ENCODE measurements at regions not wholly inside any gene's neighbourhood (a gene's known extent, or its start where the extent isn't known, plus 50 kb on each side); places are given as distances from the start of the nearest gene placed in this dataset.

DNA sequence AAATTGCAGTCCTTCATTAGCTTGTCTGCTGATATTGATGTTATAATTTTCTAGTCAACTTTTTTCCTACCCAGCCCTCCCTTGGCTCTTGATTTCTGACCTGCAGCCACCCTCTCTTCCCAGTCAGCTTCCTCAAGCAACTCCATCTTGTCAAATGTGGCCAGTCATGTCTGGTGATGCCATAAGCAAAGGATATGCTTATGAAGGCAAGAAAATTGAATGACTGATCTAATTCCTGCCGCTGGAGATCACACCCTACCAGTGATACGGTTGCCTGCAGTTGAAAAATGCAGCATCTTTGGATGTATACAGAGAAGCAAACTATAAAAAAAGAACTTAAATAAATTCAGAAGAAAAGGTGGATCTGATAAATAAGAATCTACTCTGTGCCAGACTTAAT lies 297.1 kb upstream of the DAB1 start:
- in situ Hi-C loops (cut with HindIII; ENCODE audit: low pct_ligation_motif_present, low pct_unique_long_range_greater_than_20kb, low sequenced_read_pairs), result no loop called here
- DNase-seq, result no peak

DNA sequence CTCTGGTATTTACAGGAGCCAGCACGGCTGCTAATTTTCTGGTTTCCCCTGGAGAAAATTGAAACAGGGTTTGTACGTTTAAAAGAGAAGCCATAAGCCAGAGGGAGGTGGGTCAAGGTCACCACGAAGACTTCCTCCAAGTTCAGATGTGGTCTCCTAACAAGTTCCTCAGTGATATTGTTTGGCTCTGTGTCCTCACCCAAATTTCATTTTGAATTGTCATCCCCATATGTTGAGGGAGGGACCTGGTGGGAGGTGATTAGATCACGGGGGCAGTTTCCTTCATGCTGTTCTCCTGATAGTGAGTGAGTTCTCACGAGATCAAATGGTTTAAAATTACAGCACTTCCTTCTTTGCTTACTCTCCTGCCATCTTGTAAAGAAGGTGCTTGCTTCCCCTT lies 295.4 kb upstream of the DAB1 start:
- no peak for DNase-seq
- in situ Hi-C loops (cut with HindIII; ENCODE audit: low pct_ligation_motif_present, low pct_unique_long_range_greater_than_20kb, low sequenced_read_pairs), result no loop called here

DNA sequence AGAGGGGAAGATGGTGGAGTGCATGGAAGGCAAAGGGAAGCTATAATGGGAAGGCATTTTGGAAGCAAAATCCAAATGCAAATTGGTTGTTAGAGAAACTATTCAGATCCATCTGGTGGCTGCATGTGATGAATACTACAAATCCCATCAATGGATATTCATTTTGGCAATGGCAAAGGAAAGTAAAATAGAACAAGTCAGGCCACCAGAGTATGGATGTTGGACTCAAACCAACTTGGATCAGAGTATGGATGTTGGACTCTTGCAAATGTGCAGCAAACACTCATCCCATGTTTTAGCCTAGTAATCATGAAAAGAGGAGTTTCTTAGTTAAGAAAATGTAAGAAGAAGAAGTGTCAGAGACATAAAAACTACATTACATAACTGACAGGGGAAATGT lies 289.6 kb upstream of the DAB1 start:
- no peak for DNase-seq
- in situ Hi-C loops (cut with HindIII; ENCODE audit: low pct_ligation_motif_present, low pct_unique_long_range_greater_than_20kb, low sequenced_read_pairs), result no loop called here

DNA sequence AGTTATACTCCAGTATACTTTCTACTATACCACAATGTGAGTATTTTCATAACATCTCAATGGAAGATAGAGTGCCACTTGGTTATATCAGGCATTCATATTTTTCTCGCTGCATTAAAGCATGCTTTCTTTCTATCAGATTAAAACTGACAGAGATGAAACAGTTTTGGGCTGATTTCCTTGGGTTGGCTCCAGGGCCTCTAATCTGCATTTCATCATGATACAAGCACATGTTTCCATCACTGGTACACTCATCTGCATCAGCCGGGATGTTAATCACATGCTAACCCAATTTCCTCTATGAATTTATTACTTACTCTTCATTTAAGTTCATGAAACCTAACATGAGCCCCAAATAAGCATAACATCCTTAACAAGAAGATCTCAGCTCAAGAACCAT lies 289.0 kb upstream of the DAB1 start:
- no peak for DNase-seq
- in situ Hi-C loops (cut with HindIII; ENCODE audit: low pct_ligation_motif_present, low pct_unique_long_range_greater_than_20kb, low sequenced_read_pairs), result no loop called here

GRCh38 chr1:57711326-57711725 lies 287.5 kb upstream of the DAB1 start:
- in situ Hi-C loops (cut with HindIII; ENCODE audit: low pct_ligation_motif_present, low pct_unique_long_range_greater_than_20kb, low sequenced_read_pairs), result no loop called here
- no peak for DNase-seq

- DNase-seq, result no peak
- in situ Hi-C loops (cut with HindIII; ENCODE audit: low pct_ligation_motif_present, low pct_unique_long_range_greater_than_20kb, low sequenced_read_pairs), result no loop called here
Observed at GRCh38 chr1:57707631-57708030, 283.8 kb upstream of the DAB1 start.

- in situ Hi-C loops (cut with HindIII; ENCODE audit: low pct_ligation_motif_present, low pct_unique_long_range_greater_than_20kb, low sequenced_read_pairs), result no loop called here
- DNase-seq, result no peak
Observed at GRCh38 chr1:57704811-57705210, 281.0 kb upstream of the DAB1 start.

- no peak for DNase-seq
- in situ Hi-C loops (cut with HindIII; ENCODE audit: low pct_ligation_motif_present, low pct_unique_long_range_greater_than_20kb, low sequenced_read_pairs), result no loop called here
Observed at GRCh38 chr1:57704231-57704630, 280.4 kb upstream of the DAB1 start.

DNA sequence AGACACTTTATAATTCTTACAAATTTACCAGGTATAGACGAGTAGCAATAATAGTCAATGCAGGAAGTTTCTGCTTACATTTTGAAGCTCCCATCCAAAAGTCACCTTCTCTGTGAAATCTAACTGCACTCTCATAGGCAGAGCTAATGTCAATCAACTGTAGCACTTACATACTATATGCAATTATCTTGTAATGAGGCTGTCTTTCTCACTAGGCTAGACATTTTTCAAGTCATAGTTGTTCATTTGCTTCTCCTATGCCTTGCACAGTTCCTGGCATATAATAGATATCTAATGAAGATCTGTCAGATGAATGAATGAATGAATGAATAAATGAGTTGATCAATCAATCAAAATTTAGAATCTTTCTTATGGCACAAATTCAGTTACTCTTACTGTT lies 273.0 kb upstream of the DAB1 start:
- no peak for DNase-seq
- in situ Hi-C loops (cut with HindIII; ENCODE audit: low pct_ligation_motif_present, low pct_unique_long_range_greater_than_20kb, low sequenced_read_pairs), result no loop called here

- in situ Hi-C loops (cut with HindIII; ENCODE audit: low pct_ligation_motif_present, low pct_unique_long_range_greater_than_20kb, low sequenced_read_pairs), result no loop called here
- no peak for DNase-seq
Observed at GRCh38 chr1:57696043-57696442, 272.2 kb upstream of the DAB1 start.

DNA sequence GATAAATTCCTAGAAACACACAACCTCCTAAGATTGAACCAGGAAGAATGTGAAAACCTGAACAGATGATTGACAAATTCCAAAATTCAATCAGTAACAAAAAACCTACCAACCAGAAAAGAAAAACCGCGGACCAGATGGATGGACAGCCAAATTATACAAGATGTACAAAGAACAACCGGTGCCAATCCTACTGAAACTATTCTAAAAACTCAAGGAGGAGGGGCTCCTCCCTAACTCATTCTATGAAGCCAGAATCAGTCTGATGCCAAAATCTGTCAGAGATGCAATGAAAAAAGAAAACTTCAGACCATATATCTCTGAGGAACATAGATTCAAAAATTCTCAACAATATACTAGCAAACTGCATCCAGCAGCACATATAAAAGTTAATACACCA lies 262.4 kb upstream of the DAB1 start:
- in situ Hi-C loops (cut with HindIII; ENCODE audit: low pct_ligation_motif_present, low pct_unique_long_range_greater_than_20kb, low sequenced_read_pairs), result no loop called here

DNA sequence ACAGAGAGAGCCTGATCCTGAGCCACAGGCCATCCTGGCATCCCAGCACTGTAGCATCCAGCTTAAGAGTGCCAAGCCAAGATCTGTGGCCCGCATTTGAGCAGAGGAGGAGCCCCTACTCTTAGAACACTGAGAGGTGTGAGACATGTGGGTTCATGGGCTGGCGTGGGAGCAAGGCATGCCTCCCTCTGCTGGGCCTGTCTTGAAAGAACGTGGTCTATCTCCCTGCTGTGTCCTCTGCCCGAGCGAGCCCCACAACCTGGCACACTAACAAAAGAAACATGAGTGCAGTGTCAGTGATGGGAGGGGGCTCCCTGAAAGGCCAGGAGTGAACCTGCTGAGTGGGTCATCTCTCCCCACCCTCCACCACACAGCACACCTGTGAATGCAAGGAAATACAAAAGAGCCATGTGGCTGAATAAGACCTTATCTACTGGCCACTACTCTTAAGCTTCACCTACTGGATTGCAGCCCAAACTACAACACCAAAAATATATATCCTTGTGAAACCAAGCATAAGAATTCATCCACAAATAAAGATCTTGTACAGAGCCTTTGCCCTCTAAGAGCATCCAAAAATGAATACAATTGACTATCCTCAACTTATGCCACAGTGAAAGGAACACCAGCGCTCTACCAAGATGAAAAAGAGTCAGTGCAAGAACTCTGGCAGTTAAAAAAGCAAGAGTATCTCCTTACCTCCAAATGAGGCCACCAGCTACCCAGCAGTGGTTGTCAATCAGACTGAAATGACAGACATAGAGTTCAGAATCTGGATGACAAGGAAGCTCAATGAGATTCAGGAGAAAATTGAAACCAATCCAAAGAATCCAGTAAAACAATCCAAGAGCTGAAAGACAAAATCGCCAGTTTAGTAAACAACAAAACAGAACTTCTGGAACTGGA lies 259.4 kb upstream of the DAB1 start:
- in situ Hi-C loops (cut with HindIII; ENCODE audit: low pct_ligation_motif_present, low pct_unique_long_range_greater_than_20kb, low sequenced_read_pairs), result no loop called here
- no peak for DNase-seq

More for the DNA sequence above, 262.4 kb upstream of the DAB1 start:
- no peak for DNase-seq

- DNase-seq, result no peak
- in situ Hi-C loops (cut with HindIII; ENCODE audit: low pct_ligation_motif_present, low pct_unique_long_range_greater_than_20kb, low sequenced_read_pairs), result no loop called here
Observed at GRCh38 chr1:57678138-57678537, 254.3 kb upstream of the DAB1 start.

- no peak for DNase-seq
- in situ Hi-C loops (cut with HindIII; ENCODE audit: low pct_ligation_motif_present, low pct_unique_long_range_greater_than_20kb, low sequenced_read_pairs), result no loop called here
Observed at GRCh38 chr1:57675776-57676175, 251.9 kb upstream of the DAB1 start.

GRCh38 chr1:57674801-57675200 lies 250.9 kb upstream of the DAB1 start:
- DNase-seq, result no peak
- in situ Hi-C loops (cut with HindIII; ENCODE audit: low pct_ligation_motif_present, low pct_unique_long_range_greater_than_20kb, low sequenced_read_pairs), result no loop called here

GRCh38 chr1:57672346-57673140 lies 248.7 kb upstream of the DAB1 start:
- in situ Hi-C loops (cut with HindIII; ENCODE audit: low pct_ligation_motif_present, low pct_unique_long_range_greater_than_20kb, low sequenced_read_pairs), result no loop called here
- no peak for DNase-seq

DNA sequence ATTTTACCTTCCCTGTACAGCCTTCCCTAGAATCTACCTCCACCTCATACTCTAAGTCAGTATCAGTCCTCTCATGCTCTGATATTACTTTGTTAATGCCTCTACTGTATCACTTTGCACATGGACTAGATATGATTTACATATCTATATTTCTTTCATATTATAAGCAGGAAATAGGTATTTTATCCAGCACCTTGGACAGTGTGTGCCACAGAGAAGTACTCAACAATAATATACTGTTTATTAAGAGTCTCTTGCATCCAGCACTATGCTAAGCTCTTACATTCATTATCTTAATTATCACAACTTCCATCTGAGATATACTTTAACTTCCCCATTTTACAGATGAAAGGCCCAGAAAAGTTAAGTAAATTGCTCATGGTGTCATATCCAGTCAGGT lies 247.9 kb upstream of the DAB1 start:
- DNase-seq, result no peak
- in situ Hi-C loops (cut with HindIII; ENCODE audit: low pct_ligation_motif_present, low pct_unique_long_range_greater_than_20kb, low sequenced_read_pairs), result no loop called here

- DNase-seq, result no peak
- in situ Hi-C loops (cut with HindIII; ENCODE audit: low pct_ligation_motif_present, low pct_unique_long_range_greater_than_20kb, low sequenced_read_pairs), result no loop called here
Observed at GRCh38 chr1:57659804-57660203, 235.9 kb upstream of the DAB1 start.

GRCh38 chr1:57655161-57655560 lies 231.3 kb upstream of the DAB1 start:
- in situ Hi-C loops (cut with HindIII; ENCODE audit: low pct_ligation_motif_present, low pct_unique_long_range_greater_than_20kb, low sequenced_read_pairs), result no loop called here
- DNase-seq, result no peak

DNA sequence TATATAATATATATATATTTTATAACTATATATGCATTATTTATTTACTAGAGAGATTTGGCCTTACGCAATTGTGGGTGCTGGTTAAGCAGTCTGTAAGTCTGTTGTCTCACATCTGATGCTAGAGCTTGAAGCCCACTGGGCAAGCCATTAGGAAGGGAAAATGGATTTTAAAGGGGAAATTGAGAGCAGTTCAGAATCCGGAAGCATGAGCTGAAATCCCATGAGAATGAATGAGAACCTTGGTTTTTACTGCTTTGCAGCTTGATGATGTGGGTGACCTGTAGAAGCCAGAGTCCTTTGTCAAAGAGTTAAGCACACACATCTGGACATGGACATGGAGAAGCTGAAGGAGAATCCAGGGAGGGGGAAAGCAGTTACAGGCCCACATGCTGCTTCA lies 220.8 kb upstream of the DAB1 start:
- DNase-seq, result no peak
- in situ Hi-C loops (cut with HindIII; ENCODE audit: low pct_ligation_motif_present, low pct_unique_long_range_greater_than_20kb, low sequenced_read_pairs), result no loop called here
